HT1080 (cell line): ENCODE measurements at regions not wholly inside any gene's neighbourhood (a gene's known extent, or its start where the extent isn't known, plus 50 kb on each side); places are given as distances from the start of the nearest gene placed in this dataset.

Experiments used
- DNase-seq: peaks from one replicate; pipeline ENCODE4 v3.0.0-alpha.2; 2015; ENCODE audit warnings: low read depth

DNA sequence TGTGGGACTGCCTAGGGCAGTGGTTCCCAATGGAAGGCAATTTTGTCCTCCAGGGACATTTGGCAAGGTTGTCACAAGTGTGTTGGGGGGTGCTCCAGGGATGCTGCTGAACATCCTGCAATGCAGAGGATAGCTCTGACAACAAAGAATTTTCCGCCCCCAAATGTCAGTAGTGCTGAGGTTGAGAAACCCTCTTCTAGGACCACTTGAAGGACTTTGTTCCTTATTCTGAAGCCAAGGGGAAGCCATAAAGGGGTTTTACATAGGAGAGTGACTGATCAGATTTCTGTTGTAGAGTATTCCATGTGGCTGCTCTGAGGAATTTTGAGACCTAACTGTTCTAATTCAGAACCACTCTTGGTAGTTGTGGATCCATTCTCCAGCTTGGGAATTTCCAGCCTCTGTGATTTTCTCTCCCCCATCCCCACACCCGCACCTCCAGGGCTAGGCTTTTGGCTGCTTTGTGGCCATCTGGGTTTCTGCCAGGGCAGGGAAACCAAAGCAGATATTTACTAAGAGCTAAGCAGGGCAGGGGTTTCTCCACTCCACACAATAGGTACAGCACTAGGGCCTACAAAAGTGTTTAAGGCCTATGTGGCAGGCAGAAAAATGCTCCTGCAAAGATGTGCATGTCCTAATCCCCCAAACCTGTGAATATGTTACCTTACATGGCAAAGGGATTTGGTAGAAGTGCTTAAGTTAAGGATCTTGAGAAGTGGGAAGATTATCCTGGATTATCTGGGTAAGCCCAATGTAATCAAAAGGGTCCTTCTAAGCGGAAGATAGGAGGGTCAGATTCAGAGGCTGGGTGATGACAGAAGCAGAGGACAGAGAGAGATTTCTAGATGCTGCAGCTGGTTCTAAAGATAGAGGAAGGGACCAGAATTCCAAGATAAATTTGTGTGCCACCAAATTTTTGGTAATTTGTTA is 135.4 kb downstream of the TMEM17 start:
- DNase-seq, result no peak

DNA sequence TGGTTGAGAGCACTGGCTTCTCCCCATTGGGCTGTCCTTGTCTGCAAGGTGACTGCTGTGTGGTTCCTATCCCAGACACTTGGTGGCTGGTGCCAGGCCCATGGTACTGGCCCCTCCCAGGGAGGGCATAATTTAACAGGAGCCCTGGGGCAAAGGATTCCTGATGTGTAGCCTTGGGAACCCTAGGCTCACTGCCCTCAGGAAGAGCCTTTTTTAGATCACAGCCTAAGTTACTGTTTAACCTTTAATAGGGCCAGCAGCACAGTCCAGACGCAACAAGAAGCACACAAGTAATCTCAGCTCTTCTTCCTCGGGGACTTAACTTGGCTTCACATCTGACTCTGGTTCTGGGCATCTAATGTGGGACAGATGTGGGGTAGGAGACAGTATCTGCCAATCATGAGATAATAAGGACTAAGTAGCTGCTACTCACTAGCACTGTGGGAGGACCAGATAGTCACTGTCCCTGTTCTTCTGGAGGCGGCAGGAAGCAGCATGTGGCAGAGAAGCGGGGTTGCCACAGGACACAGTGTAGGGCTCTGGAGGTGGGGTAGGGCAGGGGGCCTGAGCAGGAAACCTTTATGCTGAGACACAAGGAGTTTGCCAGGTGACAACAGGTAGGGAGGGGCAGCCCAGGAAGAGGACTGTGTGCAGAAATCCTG is 136.3 kb downstream of the TMEM17 start:
- no peak for DNase-seq

DNA sequence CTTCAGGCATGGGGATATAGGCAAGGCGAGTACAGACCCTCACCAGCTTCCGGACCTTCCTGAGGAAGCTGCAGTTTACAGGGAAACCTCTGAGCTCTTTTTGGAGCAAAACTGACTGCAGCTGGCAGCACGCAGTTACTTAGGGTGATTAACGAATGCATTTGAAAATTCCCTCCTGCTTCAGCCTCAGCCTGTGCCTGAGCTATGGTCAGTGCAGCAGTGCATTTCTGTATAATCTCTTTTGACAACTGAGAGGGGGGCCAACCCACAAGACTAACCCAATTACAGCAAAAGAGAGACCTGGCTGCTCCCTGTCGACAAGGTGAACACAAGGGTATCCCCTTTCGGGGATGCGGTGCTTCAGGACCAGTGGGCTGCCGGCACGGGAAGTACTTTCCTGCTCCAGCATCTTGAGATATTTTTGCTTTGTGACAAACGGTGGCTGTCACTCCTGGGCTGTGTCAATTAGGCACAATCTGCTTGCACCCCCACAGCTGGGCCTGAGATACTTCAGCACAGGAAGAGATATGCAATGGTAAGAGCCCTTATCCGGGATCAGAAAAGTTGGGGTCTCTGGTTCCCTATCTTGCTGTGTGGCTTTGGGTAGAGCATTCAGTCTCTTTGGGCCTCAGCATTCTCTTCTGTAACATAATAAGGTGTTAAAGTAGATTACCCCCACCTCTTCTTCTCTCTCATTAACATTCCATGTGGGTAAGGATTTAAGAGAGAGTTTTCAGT is 141.0 kb downstream of the TMEM17 start:
- no peak for DNase-seq

DNA sequence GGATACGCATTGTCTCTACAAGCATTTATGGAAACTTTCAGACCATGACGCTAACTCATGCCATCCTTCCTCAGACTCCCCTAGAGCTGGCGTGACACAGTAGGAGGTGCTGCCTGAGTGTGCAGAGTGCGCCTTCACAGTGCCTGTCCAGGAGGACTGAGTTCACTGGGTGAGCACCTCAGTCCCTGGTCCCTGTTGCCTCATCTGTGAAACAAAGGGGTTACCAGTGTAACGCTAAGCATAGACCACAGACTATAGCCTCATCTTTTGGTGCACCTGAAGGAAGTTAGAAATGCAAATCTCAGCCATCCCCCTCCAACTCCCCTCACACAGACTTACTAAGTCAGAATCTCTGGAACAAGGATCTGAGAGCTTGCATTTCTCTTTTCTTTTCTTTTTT is 142.8 kb downstream of the TMEM17 start:
- DNase-seq, result no peak

DNA sequence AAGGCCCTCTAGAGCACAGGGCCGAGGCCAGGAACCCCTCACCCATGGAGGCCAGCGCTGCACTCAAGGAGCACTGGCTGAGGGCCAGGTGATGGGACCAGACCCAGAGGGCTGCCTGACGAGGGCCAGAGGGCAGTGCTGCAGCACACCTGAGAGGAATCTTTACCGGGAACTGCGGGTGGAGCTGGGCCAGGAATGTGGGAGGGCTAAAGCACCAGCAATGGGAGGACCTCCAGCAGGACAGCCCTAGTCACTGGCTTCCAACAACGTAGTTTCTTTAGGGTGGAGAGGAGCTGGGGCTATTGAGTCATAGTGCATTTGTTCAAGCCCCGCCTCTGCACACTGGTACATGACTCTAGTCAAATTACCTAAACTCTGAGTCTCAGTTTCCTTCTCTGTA is 143.4 kb downstream of the TMEM17 start:
- no peak for DNase-seq

DNA sequence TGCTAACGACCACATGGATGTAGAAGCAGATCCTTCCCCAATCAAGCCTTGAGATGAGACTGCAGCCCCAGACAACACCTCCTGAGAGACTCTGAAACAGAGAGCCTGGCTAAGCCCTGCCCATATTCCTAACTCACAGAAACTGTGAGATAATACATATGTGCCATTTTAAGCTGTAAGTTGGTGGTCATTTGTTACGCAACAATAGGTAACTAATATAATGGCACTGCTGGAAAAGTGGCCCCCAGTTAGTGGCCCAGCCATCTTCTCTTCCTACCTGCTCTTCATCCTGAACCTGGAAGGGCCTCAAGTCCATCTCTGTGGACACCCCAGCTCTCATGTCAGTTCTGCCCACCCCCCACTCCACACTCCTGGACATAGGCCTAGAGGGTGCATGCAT is 144.0 kb downstream of the TMEM17 start:
- no peak for DNase-seq

DNA sequence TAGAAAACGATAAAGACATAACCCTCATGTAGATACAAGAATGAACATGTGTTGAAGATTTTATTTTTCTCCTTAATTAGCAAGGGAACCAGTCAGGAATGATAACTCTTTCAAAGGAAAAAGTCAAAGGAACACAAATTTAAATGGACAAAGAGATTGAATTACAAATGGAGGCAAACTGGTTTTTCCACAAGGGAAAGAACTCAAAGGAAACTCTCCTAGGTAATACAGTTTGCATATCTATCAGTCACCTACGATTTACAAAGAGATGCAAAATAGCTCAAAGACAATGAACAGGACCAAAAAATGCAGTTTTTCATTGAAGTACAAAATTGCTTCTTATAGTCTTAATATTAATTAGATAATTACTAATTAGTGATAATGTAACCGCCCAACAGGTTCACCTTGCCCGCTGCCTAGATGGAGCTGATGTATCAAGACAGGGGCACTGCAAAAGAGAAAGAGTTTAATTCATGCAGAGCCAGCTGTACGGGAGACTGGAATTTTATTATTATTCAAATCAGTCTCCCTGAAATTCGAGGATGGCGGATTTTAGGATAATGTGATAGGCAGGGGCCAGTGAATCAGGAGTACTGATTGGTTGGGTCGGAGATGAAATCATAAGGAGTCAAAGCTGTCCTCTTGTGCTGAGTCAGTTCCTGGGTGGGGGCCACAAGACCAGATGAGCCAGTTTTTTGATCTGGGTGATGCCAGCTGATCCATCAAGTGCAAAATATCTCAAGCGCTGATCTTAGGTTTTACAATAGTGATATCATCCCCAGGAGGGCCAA is 151.0 kb downstream of the TMEM17 start:
- DNase-seq, result no peak

DNA sequence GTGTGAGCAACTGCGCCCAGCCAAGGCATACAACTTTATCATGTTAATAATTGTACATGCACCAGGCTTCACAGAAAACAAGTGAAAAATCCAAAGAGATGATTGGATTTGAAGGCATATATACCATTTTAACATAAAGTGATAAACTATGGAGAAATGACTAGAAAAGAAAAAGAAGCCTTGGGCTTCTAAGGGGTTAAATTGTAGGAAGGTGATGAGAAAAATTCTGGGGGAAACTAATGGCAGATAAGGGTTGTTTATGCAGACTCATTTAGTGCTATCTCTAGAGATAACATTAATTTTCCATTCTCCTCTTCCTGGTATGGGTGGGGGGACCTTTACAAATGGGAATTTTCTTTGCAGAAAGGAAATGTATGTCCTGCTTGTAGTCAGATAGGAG is 154.0 kb downstream of the TMEM17 start:
- DNase-seq, result no peak

DNA sequence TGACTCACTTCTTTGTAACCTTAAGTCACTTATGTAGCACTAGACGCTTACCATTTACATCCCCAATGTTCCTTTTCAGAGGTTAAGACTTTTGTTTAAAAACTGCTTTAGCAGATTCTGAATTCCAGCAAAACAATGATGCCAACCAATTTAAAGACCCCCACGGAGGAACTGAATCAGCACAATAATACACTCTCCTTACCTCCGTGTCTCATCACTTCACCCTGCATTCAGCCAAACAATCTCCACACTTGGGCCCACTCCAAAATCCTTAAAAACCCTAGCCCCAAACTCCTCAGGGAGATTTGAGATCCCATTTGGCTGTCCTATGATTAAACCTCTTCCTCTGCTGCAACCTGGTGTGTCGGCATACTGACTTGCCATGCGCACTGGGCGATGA is 153.9 kb downstream of the B3GNT2 start:
- DNase-seq, result no peak

DNA sequence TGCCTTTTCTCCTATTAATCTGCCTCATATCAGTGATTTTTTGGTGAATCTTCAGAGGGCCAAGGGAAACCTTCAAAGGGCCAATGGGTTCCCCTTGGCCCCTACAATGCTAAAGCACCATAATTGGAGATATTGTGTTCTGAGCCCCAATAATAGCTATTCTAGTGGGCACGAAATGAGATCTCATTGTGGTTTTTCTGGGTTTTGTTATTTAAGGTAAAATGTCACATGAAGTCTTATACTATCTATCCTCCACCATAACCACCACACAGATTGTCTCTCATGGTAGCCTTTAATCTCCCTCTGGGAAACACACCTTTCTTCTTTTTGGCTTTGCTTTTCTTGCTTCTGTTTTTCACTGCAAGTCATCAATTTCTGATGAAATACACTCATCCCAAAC is 152.8 kb downstream of the B3GNT2 start:
- DNase-seq, result no peak

DNA sequence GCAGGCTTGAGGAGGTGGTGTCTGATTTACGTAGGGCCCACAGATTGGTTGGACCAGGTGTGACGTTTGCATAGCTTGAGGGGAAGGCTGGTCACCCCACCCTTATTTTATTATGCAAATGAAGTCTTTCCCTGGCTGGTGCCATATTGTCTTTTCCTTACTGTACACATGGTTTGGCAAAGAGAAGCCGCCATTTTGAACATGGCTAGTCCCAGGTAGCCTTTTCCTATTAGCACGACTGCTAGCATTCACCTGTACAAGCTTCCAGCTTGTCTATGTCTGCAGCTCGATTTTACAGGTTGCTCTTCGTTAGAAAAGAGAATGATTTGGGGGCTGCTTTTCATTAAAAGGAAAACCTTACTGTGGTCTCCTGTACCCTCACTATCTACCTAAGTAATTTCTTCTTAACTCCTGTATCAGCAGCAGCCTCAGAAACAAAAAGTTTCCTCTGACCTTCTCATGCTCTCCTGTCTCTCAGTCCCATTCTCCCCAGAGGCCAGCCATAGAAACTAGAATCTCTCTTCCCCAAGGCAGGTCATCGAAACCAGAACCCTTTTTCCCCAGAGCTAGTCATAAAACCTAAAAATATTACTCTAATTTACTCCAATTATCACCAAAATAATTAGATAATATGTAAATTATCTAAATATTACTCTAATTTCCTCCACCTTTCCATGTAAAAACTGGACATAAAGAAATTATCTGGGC is 151.8 kb downstream of the B3GNT2 start:
- no peak for DNase-seq

DNA sequence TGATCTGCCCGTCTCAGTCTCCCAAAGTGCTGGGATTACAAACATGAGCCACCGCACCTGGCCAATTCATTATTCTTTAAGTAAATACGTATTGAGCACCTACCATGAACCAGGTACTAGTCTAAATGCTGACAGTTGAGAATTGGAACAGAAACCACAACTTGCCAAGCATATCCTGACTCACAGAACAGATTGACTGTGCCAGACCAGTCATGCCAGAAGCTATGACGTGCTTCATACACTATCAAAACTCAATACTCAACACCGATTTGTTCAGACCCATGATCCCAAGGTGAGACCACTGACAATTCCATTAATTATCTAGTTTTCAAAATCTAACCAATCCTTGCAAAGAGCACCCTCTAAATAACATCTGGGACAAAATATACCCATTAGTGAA is 148.6 kb downstream of the B3GNT2 start:
- peak; percentile 56 for DNase-seq

DNA sequence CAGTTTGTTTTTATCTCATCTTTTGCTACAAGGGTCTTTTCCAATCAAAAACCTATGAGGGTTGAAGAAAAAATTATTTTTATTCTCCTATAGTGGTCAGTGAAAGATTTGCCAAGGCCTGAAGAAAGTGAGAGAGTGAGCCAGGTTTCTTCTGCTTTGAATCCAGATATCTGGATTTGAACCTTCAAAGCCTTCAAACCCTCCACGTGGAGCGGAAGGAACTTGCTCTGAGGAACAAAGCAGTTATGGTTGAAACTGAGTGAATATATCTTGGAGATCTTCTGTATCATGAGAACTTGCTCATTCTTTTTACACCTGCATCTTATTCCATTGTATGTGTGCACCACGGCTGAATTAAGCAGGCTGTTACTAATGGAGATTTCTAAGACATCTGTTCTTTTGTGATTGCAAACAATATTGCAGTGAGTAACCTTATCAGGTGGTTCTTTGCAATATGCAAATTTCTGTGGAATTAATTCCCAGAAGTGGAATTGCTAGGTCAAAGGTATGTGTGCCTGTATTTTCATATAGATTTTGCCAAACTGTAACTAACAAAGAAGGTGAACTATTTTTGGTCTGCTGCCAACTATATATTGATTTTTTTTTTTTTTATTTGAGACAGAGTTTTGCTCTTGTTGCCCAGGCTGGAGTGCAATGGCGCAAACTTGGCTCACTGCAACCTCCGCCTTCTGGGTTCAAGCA is 147.9 kb downstream of the B3GNT2 start:
- DNase-seq, result no peak

DNA sequence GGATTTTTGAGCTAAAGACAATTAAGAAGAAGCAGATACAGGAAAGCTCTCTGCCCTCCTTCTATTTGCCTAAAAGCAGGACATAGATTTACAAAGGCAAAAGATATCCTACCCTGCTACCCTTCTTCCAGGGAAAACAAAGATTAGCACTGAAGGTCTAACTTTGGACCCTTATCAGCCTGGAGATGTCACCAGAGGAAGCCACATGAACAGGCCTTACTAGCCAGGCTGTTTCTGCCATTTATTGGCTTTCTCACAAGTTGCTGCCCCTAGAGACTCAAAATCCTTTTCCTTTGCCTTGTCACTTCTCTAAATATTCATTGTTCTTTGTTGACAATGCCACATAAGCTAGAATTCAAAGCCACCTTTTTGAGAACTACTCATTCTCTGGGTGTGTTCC is 147.3 kb downstream of the B3GNT2 start:
- DNase-seq, result no peak

DNA sequence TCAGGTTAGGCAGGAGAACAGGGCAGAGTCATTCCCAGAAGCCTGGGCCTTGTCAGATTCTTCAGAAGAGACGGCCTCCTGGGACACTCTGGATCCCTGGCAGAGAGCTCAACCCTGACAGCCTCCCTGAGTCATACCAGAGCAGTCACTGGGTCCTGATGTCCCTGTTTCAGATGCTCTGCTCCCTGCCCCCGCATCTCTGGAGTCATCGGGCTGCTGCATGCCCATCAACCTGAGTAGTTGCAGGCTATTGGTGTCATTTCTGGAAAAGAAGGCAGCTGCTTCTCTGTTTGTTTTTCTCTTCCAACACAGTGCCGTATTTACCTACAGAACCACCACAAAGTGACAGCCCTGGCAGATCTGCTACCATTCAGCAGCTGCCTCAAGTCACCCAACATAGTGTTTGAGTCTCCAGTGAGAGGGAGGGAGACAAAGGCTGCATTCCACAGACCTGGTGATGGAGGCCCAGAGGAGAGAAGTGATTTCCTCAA is 145.1 kb downstream of the B3GNT2 start:
- DNase-seq, result peak; percentile 11

DNA sequence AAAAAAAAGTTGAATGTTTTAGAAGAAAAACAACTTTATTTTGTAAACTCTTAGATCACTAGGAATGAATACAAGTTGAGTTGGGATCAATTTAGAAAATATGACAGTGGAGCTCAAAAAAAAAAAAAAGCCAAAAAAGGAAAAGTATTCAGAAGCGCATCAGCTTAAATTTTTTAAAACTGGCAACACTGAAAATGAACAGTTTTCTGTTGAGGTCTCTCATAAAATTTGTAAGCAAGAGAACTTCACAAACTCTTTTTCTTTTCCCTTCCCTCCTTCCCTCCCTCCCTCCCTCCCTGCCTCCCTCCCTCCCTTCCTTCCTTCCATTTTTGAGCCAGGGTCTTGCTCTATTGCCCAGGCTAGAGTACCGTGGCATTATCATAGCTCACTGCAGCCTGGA is 143.9 kb downstream of the B3GNT2 start:
- no peak for DNase-seq

DNA sequence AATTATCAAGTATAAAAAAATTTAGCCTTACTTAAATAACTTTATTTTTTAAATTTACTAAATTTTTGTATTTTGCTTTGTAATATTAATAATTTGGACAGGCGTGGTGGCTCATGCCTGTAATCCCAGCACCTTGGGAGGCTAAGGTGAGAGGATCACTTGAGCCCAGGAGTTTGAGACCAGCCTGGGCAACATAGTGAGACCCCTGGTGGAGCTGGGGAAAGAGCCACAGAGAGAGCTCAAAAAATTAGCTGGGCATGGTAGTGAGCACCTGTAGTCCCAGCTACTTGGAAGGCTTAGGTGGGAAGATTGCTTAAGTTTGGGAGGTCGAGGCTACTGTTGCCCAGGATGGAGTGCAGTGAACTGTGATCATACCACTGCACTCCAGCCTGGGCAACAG is 143.5 kb downstream of the B3GNT2 start:
- no peak for DNase-seq

DNA sequence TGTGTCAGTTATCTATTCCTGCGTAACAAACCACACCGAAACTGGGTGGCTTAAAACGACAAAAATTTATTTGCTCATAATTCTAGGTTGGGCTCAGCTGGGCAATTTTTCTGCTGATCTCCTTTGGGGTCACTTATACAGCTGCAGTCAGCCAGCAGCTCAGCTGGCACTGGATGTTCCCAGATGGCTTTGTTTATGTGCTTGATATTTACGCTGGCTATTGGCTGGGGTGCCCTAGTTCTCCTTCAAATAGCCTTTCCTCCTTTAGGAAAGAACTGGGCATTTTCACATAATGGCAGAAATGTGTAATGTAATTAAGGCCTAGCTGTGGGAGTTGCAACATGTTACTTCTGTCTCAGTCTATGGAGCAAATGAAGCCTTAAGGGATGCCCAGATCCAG is 142.2 kb downstream of the B3GNT2 start:
- no peak for DNase-seq

DNA sequence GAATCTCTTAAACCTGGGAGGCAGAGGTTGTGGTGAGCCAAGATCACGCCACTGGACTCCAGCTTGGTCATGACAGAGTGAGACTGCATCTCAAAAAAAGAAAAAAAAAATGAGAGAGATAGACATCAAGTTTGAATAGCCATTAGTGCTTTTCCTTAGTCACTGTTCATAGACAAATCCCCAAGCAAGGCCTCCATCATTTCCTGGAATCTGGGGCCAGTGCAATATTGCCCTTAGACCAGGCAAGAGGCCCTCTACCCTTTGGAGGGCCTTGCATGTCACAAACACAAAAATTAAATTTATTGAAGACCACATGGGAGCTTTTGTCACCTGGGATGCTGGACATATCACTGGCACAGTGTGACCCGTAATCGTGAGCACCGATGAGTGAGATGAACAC is 141.5 kb downstream of the B3GNT2 start:
- DNase-seq, result no peak

DNA sequence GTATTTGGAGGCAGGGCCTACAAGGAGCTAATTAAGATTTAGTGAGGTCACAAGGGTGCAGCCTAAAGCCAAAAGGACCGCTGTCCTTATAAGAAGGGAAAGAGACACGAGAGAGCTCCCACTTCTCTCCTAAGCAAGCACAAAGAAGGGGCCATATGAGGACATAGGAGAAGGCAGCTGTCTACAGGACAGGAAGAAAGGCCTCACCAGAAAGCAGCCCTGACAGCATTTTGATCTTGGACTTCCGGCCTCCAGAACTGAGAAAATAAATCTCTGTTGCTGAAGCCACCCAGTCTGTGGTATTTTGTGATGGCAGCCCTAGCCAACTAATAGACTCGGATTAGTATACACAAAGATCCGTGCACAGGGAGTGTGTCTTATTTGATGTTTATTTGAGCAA is 139.7 kb downstream of the B3GNT2 start:
- DNase-seq, result no peak
